WERI-Rb-1 (cell line): ENCODE measurements at regions not wholly inside any gene's neighbourhood (a gene's known extent, or its start where the extent isn't known, plus 50 kb on each side); places are given as distances from the start of the nearest gene placed in this dataset.

Experiments used
- DNase-seq: peaks from one replicate; pipeline ENCODE4 v3.0.0-alpha.2; 2020
- H3K27ac ChIP-seq: fragments of 250-450 bp; sonication (Bioruptor Pico); 2 replicates; pipeline ENCODE4 v1.5.1; 2020; ENCODE audit warnings: mild to moderate bottlenecking, moderate library complexity
- H3K27me3 ChIP-seq: fragments of 250-450 bp; sonication (Bioruptor Pico); 2 replicates; pipeline ENCODE4 v1.5.1; 2021; ENCODE audit warnings: mild to moderate bottlenecking, low read depth, moderate library complexity; ENCODE audit not compliant: insufficient read depth, severe bottlenecking
- H3K36me3 ChIP-seq: fragments of 250-450 bp; sonication (Bioruptor Pico); 2 replicates; pipeline ENCODE4 v1.5.1; 2020; ENCODE audit warnings: mild to moderate bottlenecking, moderate library complexity
- H3K4me3 ChIP-seq: 2 replicates; pipeline ENCODE4 v1.5.1; 2011; ENCODE audit warnings: low read depth, mild to moderate bottlenecking, control low read depth, low read length
- H3K9me3 ChIP-seq: fragments of 250-450 bp; sonication (Bioruptor Pico); 2 replicates; pipeline ENCODE4 v1.5.1; 2021; ENCODE audit warnings: mild to moderate bottlenecking, moderate library complexity; ENCODE audit not compliant: severe bottlenecking
- CTCF ChIP-seq: IDR thresholded peaks from 2 replicates; pipeline ENCODE4 v1.5.1; 2011; ENCODE audit warnings: low read depth, mild to moderate bottlenecking, control low read depth, inconsistent platforms, low read length

DNA sequence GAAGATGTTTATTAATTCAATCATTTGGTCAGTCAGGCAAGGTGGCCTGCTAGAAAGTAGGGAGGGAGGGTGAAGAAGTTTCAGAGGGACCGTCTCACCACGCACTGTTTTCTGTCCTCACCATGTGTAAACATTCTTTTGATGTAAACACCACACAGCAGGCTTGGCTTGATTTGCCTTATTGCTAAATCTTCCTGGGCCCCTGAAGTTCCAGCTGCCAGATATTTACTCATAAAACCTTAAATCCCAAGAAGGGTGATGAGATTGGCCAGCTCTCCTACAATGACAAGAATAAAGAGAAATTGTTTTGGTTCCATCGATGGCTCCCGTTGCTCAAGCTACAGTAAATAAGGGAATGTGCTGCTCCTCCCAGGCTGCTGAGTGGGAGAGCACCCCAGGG is 198.2 kb upstream of the TMTC4 start:
- no peak for DNase-seq

DNA sequence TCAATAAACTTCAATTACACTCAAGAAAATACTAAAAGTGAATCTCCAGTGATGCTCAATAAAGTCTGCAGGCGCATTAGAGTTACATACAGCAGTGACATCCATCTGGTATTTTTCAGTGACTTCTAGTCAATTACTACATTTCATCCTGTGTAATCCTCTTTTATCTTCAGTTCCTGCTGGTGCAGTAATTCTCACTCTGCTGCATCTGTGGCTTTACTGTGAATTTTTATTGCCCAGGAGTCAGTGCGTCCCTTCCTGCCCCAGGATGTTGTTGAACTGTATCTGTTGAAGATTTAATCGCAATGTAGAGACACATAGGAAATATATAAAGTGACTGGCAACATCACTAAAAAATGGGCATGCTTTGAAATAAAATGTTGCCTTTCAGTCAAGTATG is 196.3 kb upstream of the TMTC4 start:
- Histone ChIP-seq H3K27me3 (no peaks in the 10 kb centered on the region), H3K4me3 (no peak overlapping the region), H3K36me3 (no peaks in the 10 kb centered on the region), H3K27ac (no peak overlapping the region), H3K9me3 (peaks cover 16% of the 10 kb centered on the region)
- peak; percentile 58 for DNase-seq
- no peak for TF ChIP-seq CTCF

More for the DNA sequence above, 198.2 kb upstream of the TMTC4 start:
- Histone ChIP-seq H3K27ac (no peak overlapping the region), H3K4me3 (no peak overlapping the region), H3K27me3 (no peaks in the 10 kb centered on the region), H3K9me3 (peaks cover 15% of the 10 kb centered on the region), H3K36me3 (no peaks in the 10 kb centered on the region)
- no peak for TF ChIP-seq CTCF

DNA sequence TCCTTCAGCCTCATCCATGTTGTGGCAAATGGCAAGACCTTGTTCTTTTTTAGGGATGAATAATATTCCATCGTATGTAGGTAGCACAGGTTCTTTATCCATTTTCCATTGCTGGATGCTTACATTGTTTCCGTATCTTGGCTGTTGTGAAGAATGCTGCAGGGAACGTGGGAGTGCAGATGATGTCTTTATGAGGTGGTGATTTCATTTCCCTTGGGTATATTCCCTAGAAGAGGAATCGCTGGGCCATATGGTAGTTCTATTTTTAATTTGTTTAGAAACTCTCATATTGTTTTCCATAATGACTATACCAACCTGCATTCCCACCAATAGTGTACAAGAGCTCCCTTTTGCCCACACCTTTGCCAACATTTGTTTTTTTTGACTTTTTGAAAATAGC is 186.3 kb upstream of the TMTC4 start:
- no peak for TF ChIP-seq CTCF
- H3K9me3 ChIP-seq, result no peaks in the 10 kb centered on the region
- H3K36me3 ChIP-seq, result no peaks in the 10 kb centered on the region
- no peaks in the 10 kb centered on the region for H3K27me3 ChIP-seq
- H3K4me3 ChIP-seq, result no peak overlapping the region
- H3K27ac ChIP-seq, result no peak overlapping the region
- no peak for DNase-seq

DNA sequence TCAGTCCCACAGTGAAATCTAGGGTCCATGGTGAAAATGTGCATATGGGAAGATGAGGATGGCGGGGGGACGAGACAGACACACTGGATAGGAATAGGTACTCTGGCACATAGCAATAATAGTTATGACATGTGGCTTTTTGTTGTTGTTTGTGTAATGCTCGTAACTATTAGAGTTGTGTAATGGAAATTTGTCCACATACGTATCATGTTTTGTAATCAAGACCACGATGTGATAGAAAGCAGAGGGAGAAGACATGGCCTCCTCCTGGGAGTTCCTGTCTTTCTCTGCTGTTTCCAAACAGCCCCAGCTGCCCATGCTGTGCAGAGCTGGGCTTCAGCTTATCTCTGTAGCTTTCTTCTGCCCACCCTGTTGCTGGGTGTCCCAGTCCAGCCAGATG is 185.3 kb upstream of the TMTC4 start:
- no peak for TF ChIP-seq CTCF
- Histone ChIP-seq H3K27me3 (no peaks in the 10 kb centered on the region), H3K36me3 (no peaks in the 10 kb centered on the region), H3K4me3 (no peak overlapping the region), H3K9me3 (no peaks in the 10 kb centered on the region), H3K27ac (no peak overlapping the region)
- DNase-seq, result no peak

DNA sequence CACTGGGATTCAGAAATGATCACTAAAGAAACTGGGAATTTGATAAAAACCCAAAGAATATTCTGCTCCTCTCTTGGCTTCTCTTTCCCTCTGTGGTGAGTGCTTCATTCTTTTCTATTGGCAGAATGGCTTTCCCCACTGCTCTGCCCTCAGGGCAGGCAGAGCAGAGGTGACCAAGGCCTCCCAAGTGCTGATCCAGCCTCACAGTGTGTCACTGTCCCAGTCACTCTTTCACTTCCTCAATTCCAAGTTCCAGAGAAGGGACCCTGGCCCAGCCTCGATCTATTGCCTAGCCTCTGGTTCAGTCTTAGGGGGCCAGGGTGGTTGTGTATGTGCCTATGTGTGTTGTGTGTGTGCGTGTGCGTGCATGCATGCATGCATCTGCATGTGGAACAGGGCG is 180.6 kb upstream of the TMTC4 start:
- no peak overlapping the region for H3K4me3 ChIP-seq
- no peaks in the 10 kb centered on the region for H3K36me3 ChIP-seq
- no peaks in the 10 kb centered on the region for H3K9me3 ChIP-seq
- no peaks in the 10 kb centered on the region for H3K27me3 ChIP-seq
- no peak for DNase-seq
- H3K27ac ChIP-seq, result no peak overlapping the region
- TF ChIP-seq CTCF, result no peak

GRCh38 chr13:100854006-100854405 is 179.4 kb upstream of the TMTC4 start:
- H3K27ac ChIP-seq, result no peak overlapping the region
- no peaks in the 10 kb centered on the region for H3K36me3 ChIP-seq
- H3K9me3 ChIP-seq, result peaks cover 4% of the 10 kb centered on the region
- no peaks in the 10 kb centered on the region for H3K27me3 ChIP-seq
- DNase-seq, result no peak
- TF ChIP-seq CTCF, result no peak
- H3K4me3 ChIP-seq, result no peak overlapping the region
